ENCODE measurements at regions not wholly inside any gene's neighbourhood (a gene's known extent, or its start where the extent isn't known, plus 50 kb on each side); places are given as distances from the start of the nearest gene placed in this dataset.
"Not testable (repeated sequence)": the region's sequence is repeated elsewhere in the genome, so short reads cannot be mapped to it uniquely, and the experiment has no call there.

- H3K4me1 ChIP-seq (ENCODE audit: control insufficient read depth in 3 of 3, insufficient read depth in 2 of 3, low read depth in 1 of 3, low read length in 2 of 3); H3K36me3 ChIP-seq (ENCODE audit: control insufficient read depth in 3 of 3, insufficient read depth in 2 of 3, low read depth in 1 of 3, low read length in 3 of 3); H3K27me3 ChIP-seq (ENCODE audit: control insufficient read depth in 3 of 3, insufficient read depth in 3 of 3, low read length in 3 of 3); H3K27ac ChIP-seq (ENCODE audit: low read depth in 1 of 3, low read length in 2 of 3); DNase-seq; H3K4me3 ChIP-seq (ENCODE audit: low read depth in 1 of 3, low read length in 3 of 3); FAIRE-seq: not testable (repeated sequence)
- peaks cover 0 to 15% of the 10 kb centered on the region in 2 donors for H3K9me3 ChIP-seq (ENCODE audit: control insufficient read depth in 2 of 2, insufficient read depth in 1 of 2, low read depth in 1 of 2, low read length in 1 of 2)
- 62 to 82% (median 80%) methylated on average over 4 of the region's 4 CpGs for WGBS, 3 donors
Measured at GRCh38 chr6:157753801-157754200, 69.2 kb upstream of the SNX9 start.

GRCh38 chr6:157754351-157754750 is 68.7 kb upstream of the SNX9 start:
- no peaks in the 10 kb centered on the region for H3K36me3 ChIP-seq (ENCODE audit: control insufficient read depth in 3 of 3, insufficient read depth in 2 of 3, low read depth in 1 of 3, low read length in 3 of 3)
- H3K27me3 ChIP-seq (ENCODE audit: control insufficient read depth in 3 of 3, insufficient read depth in 3 of 3, low read length in 3 of 3): no peaks in the 10 kb centered on the region
- WGBS, 3 donors: 87 to 95% (median 87%) methylated on average over 7 of the region's 7 CpGs
- H3K27ac ChIP-seq (ENCODE audit: low read depth in 1 of 3, low read length in 2 of 3): no peak overlapping the region
- H3K9me3 ChIP-seq (ENCODE audit: control insufficient read depth in 2 of 2, insufficient read depth in 1 of 2, low read depth in 1 of 2, low read length in 1 of 2): peaks cover 0 to 15% of the 10 kb centered on the region in 2 donors
- no peak for DNase-seq
- no peak overlapping the region for H3K4me3 ChIP-seq (ENCODE audit: low read depth in 1 of 3, low read length in 3 of 3)
- peaks cover 0 to 7% (median 5%) of the 10 kb centered on the region in 3 donors for H3K4me1 ChIP-seq (ENCODE audit: control insufficient read depth in 3 of 3, insufficient read depth in 2 of 3, low read depth in 1 of 3, low read length in 2 of 3)
- FAIRE-seq: no peak

GRCh38 chr6:157755032-157755745 is 67.9 kb upstream of the SNX9 start:
- Histone ChIP-seq H3K36me3 (ENCODE audit: control insufficient read depth in 3 of 3, insufficient read depth in 2 of 3, low read depth in 1 of 3, low read length in 3 of 3) (no peaks in the 10 kb centered on the region), H3K4me3 (ENCODE audit: low read depth in 1 of 3, low read length in 3 of 3) (no peak overlapping the region), H3K9me3 (ENCODE audit: control insufficient read depth in 2 of 2, insufficient read depth in 1 of 2, low read depth in 1 of 2, low read length in 1 of 2) (peaks cover 0 to 15% of the 10 kb centered on the region in 2 donors), H3K27me3 (ENCODE audit: control insufficient read depth in 3 of 3, insufficient read depth in 3 of 3, low read length in 3 of 3) (no peaks in the 10 kb centered on the region), H3K4me1 (ENCODE audit: control insufficient read depth in 3 of 3, insufficient read depth in 2 of 3, low read depth in 1 of 3, low read length in 2 of 3) (peaks cover 0 to 7% (median 5%) of the 10 kb centered on the region in 3 donors), H3K27ac (ENCODE audit: low read depth in 1 of 3, low read length in 2 of 3) (no peak overlapping the region)
- 61 to 73% (median 63%) methylated on average over 12 of the region's 12 CpGs for WGBS, 3 donors
- DNase-seq (peak; percentile 52 to 59), FAIRE-seq (no peak)

GRCh38 chr6:157755746-157756411 is 67.2 kb upstream of the SNX9 start:
- H3K4me3 ChIP-seq (ENCODE audit: low read depth in 1 of 3, low read length in 3 of 3): no peak overlapping the region
- no peak overlapping the region for H3K27ac ChIP-seq (ENCODE audit: low read depth in 1 of 3, low read length in 2 of 3)
- no peaks in the 10 kb centered on the region for H3K36me3 ChIP-seq (ENCODE audit: control insufficient read depth in 3 of 3, insufficient read depth in 2 of 3, low read depth in 1 of 3, low read length in 3 of 3)
- H3K9me3 ChIP-seq (ENCODE audit: control insufficient read depth in 2 of 2, insufficient read depth in 1 of 2, low read depth in 1 of 2, low read length in 1 of 2): peaks cover 0 to 15% of the 10 kb centered on the region in 2 donors
- WGBS, 3 donors: 71 to 77% (median 72%) methylated on average over 3 of the region's 3 CpGs
- FAIRE-seq: no peak
- H3K4me1 ChIP-seq (ENCODE audit: control insufficient read depth in 3 of 3, insufficient read depth in 2 of 3, low read depth in 1 of 3, low read length in 2 of 3): peaks cover 5 to 7% (median 6%) of the 10 kb centered on the region in 3 donors
- no peaks in the 10 kb centered on the region for H3K27me3 ChIP-seq (ENCODE audit: control insufficient read depth in 3 of 3, insufficient read depth in 3 of 3, low read length in 3 of 3)
- no peak for DNase-seq

- no peak overlapping the region for H3K4me3 ChIP-seq (ENCODE audit: low read depth in 1 of 3, low read length in 3 of 3)
- WGBS, 3 donors: 24 to 28% (median 27%) methylated on average over 19 of the region's 19 CpGs
- H3K27me3 ChIP-seq (ENCODE audit: control insufficient read depth in 3 of 3, insufficient read depth in 3 of 3, low read length in 3 of 3): no peaks in the 10 kb centered on the region
- no peak for FAIRE-seq
- H3K36me3 ChIP-seq (ENCODE audit: control insufficient read depth in 3 of 3, insufficient read depth in 2 of 3, low read depth in 1 of 3, low read length in 3 of 3): no peaks in the 10 kb centered on the region
- H3K9me3 ChIP-seq (ENCODE audit: control insufficient read depth in 2 of 2, insufficient read depth in 1 of 2, low read depth in 1 of 2, low read length in 1 of 2): peaks cover 0 to 15% of the 10 kb centered on the region in 2 donors
- peak overlapping the region in 2 of 3 donors; percentile 3 to 14 for H3K27ac ChIP-seq (ENCODE audit: low read depth in 1 of 3, low read length in 2 of 3)
- H3K4me1 ChIP-seq (ENCODE audit: control insufficient read depth in 3 of 3, insufficient read depth in 2 of 3, low read depth in 1 of 3, low read length in 2 of 3): peaks cover 10 to 13% (median 11%) of the 10 kb centered on the region in 3 donors
- DNase-seq: peak; percentile 90 to 93
Measured at GRCh38 chr6:157756708-157757429, 66.2 kb upstream of the SNX9 start.

- DNase-seq (no peak), FAIRE-seq (no peak)
- no peaks in the 10 kb centered on the region for H3K36me3 ChIP-seq (ENCODE audit: control insufficient read depth in 3 of 3, insufficient read depth in 2 of 3, low read depth in 1 of 3, low read length in 3 of 3)
- peaks cover 16 to 21% (median 17%) of the 10 kb centered on the region in 3 donors for H3K4me1 ChIP-seq (ENCODE audit: control insufficient read depth in 3 of 3, insufficient read depth in 2 of 3, low read depth in 1 of 3, low read length in 2 of 3)
- H3K9me3 ChIP-seq (ENCODE audit: control insufficient read depth in 2 of 2, insufficient read depth in 1 of 2, low read depth in 1 of 2, low read length in 1 of 2): peaks cover 0 to 6% of the 10 kb centered on the region in 2 donors
- H3K27ac ChIP-seq (ENCODE audit: low read depth in 1 of 3, low read length in 2 of 3): peak overlapping the region in 1 of 3 donors; percentile 14
- H3K4me3 ChIP-seq (ENCODE audit: low read depth in 1 of 3, low read length in 3 of 3): no peak overlapping the region
- 85 to 89% (median 86%) methylated on average over 7 of the region's 7 CpGs for WGBS, 3 donors
- no peaks in the 10 kb centered on the region for H3K27me3 ChIP-seq (ENCODE audit: control insufficient read depth in 3 of 3, insufficient read depth in 3 of 3, low read length in 3 of 3)
Measured at GRCh38 chr6:157757430-157758403, 65.3 kb upstream of the SNX9 start.

- FAIRE-seq (no peak), DNase-seq (no peak)
- Histone ChIP-seq H3K27ac (ENCODE audit: low read depth in 1 of 3, low read length in 2 of 3) (no peak overlapping the region), H3K4me3 (ENCODE audit: low read depth in 1 of 3, low read length in 3 of 3) (no peak overlapping the region), H3K4me1 (ENCODE audit: control insufficient read depth in 3 of 3, insufficient read depth in 2 of 3, low read depth in 1 of 3, low read length in 2 of 3) (peaks cover 20 to 30% (median 24%) of the 10 kb centered on the region in 3 donors), H3K36me3 (ENCODE audit: control insufficient read depth in 3 of 3, insufficient read depth in 2 of 3, low read depth in 1 of 3, low read length in 3 of 3) (no peaks in the 10 kb centered on the region), H3K27me3 (ENCODE audit: control insufficient read depth in 3 of 3, insufficient read depth in 3 of 3, low read length in 3 of 3) (no peaks in the 10 kb centered on the region), H3K9me3 (ENCODE audit: control insufficient read depth in 2 of 2, insufficient read depth in 1 of 2, low read depth in 1 of 2, low read length in 1 of 2) (peaks cover 0 to 3% of the 10 kb centered on the region in 2 donors)
- 91 to 94% (median 91%) methylated on average over 7 of the region's 7 CpGs for WGBS, 3 donors
Measured at GRCh38 chr6:157758516-157759023, 64.5 kb upstream of the SNX9 start.

Data from small intestine (tissue), 7 donors.